ENCODE measurements at regions not wholly inside any gene's neighbourhood (a gene's known extent, or its start where the extent isn't known, plus 50 kb on each side); places are given as distances from the start of the nearest gene placed in this dataset.

DNA sequence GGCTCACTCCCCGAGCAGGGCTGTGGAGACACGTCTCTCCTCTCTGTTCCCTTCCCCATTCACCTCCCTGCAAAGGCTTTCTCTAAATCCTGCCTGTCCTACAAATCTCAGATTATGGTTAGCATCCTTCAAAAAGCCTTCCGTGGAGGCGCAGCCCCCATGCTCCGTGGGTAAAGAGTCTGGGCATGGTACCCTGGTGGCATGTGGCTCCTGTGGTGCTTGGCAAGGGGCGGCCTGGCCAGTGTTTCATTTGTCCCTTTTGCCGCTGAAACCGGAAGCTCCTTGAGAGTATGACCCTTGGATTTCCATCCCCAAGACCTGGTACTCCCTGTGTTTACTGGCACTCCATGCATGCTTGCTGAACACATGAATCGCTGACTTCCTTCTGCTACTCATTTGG is 839.3 kb upstream of the SALL3 start:
- TF ChIP-seq, protein P1, sequence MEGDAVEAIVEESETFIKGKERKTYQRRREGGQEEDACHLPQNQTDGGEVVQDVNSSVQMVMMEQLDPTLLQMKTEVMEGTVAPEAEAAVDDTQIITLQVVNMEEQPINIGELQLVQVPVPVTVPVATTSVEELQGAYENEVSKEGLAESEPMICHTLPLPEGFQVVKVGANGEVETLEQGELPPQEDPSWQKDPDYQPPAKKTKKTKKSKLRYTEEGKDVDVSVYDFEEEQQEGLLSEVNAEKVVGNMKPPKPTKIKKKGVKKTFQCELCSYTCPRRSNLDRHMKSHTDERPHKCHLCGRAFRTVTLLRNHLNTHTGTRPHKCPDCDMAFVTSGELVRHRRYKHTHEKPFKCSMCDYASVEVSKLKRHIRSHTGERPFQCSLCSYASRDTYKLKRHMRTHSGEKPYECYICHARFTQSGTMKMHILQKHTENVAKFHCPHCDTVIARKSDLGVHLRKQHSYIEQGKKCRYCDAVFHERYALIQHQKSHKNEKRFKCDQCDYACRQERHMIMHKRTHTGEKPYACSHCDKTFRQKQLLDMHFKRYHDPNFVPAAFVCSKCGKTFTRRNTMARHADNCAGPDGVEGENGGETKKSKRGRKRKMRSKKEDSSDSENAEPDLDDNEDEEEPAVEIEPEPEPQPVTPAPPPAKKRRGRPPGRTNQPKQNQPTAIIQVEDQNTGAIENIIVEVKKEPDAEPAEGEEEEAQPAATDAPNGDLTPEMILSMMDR (IDR thresholded peaks at IDR 0.05): no peak
- no peak for TF ChIP-seq POLR2A (IDR thresholded peaks at IDR 0.05)
- H3K36me3 ChIP-seq (ENCODE audit: low read depth, missing control alignments): no peaks in the 10 kb centered on the region
- H3K4me1 ChIP-seq: no peaks in the 10 kb centered on the region
- H3K27me3 ChIP-seq: no peaks in the 10 kb centered on the region
- no peak overlapping the region for H3K27ac ChIP-seq
- DNase-seq: no peak
- 75 to 78% methylated on average over 9 of the region's 9 CpGs for WGBS, 2 donors
- H3K4me3 ChIP-seq: no peak overlapping the region
- intact Hi-C loops (cut with DNase I; ENCODE audit: low total_unique reads): no loop called here
- no peaks in the 10 kb centered on the region for H3K9me3 ChIP-seq

DNA sequence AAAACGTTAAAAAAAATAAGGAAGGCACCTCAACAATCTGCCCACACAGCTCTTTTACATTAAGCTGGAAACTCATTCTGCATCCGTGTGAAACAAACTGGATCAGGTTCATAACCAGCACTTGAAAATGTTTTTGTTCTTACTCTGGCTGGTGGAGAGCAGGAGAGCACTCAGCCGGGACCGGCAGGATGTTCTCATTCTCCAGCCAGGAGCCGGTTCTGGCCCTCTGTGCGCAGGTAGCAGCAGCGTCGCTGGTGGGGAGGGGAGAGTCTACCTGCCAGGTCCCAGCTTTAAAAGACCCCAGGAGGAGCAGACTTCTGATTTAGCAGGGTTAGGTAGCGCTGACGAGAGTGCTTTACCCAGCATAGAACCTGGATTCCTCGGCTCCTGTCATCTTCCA is 834.9 kb upstream of the SALL3 start:
- intact Hi-C loops (cut with DNase I; ENCODE audit: low total_unique reads): no loop called here
- H3K4me1 ChIP-seq: no peaks in the 10 kb centered on the region
- no peaks in the 10 kb centered on the region for H3K27me3 ChIP-seq
- no peaks in the 10 kb centered on the region for H3K9me3 ChIP-seq
- TF ChIP-seq POLR2A (IDR thresholded peaks at IDR 0.05): no peak
- TF ChIP-seq, protein P1 (IDR thresholded peaks at IDR 0.05): no peak
- H3K4me3 ChIP-seq: no peak overlapping the region
- WGBS, 2 donors: 76 to 83% methylated on average over 11 of the region's 11 CpGs
- no peaks in the 10 kb centered on the region for H3K36me3 ChIP-seq (ENCODE audit: low read depth, missing control alignments)
- no peak overlapping the region for H3K27ac ChIP-seq
- DNase-seq: no peak

DNA sequence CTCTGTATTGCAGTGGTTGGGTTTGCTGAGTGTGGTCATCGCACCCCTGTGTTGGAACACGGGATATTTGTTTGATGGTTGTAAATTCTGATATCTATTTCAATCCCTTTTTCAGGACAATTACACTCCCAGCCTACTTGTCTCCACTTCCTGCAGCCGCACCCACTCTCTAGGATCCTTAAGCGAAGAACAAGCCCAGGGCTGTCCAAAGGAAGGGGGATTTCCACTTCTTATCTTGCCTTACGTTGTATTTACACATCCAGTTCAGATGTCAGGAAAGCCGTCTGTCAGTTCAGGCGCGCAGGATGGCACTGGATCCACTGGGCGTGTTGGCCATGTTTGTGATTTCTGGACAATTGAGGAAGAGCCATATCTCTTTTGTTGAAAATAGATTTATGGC is 834.5 kb upstream of the SALL3 start:
- no peaks in the 10 kb centered on the region for H3K9me3 ChIP-seq
- TF ChIP-seq, protein P1 (IDR thresholded peaks at IDR 0.05): no peak
- no peak for TF ChIP-seq POLR2A (IDR thresholded peaks at IDR 0.05)
- DNase-seq: no peak
- H3K27me3 ChIP-seq: no peaks in the 10 kb centered on the region
- no peaks in the 10 kb centered on the region for H3K36me3 ChIP-seq (ENCODE audit: low read depth, missing control alignments)
- H3K4me3 ChIP-seq: no peak overlapping the region
- H3K4me1 ChIP-seq: no peaks in the 10 kb centered on the region
- intact Hi-C loops (cut with DNase I; ENCODE audit: low total_unique reads): no loop called here
- no peak overlapping the region for H3K27ac ChIP-seq
- 84 to 87% methylated on average over 9 of the region's 9 CpGs for WGBS, 2 donors

DNA sequence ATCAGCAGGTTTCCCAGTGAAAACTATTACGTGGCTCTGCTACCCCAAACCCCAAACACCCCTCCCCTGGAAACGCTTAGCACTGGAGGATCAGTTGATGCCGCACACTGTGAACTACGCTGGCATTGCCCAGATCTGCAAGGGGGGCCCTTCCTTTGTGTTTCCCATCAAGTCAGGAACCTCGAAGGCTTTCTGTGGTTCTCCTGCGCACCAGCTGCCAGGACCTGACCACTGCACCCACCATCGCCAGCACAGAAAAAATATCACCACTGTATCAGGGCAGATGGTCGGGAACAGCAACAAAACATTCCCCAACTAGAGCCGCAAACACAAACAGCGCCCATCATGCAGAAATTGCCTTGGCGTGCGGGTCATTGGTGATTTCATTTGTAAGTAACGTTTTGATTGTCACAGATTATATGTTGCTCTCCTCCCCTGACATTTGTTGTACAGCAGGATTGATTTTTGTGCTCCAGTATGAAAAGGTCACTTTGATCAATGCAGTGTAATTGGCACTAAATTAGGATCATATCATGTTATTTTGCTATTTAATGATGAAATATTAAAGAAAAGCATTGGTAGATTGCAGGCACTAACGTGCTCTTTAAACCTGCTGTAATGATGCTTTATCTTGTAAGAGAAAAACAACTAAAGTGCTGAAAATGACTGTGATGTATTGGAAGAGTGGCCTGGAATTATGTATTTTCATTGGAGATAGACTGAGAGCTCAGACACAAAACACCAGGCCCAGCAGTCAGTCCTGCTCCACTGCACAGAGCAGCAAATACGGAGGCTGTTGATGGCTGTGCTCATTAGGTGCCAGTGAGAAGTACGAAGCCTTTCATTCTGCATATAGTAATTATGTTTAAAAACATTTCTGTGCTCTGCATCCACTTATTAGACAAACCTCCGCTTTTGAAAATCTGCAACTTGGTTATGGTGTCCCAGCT is 833.2 kb upstream of the SALL3 start:
- Histone ChIP-seq H3K27me3 (no peaks in the 10 kb centered on the region), H3K27ac (no peak overlapping the region), H3K4me1 (no peaks in the 10 kb centered on the region), H3K4me3 (no peak overlapping the region), H3K36me3 (ENCODE audit: low read depth, missing control alignments) (no peaks in the 10 kb centered on the region), H3K9me3 (no peaks in the 10 kb centered on the region)
- DNase-seq: no peak
- WGBS, 2 donors: 87 to 94% methylated on average over 17 of the region's 17 CpGs
- intact Hi-C loops (cut with DNase I; ENCODE audit: low total_unique reads): no loop called here
- TF ChIP-seq, protein P1 (IDR thresholded peaks at IDR 0.05): no peak
- no peak for TF ChIP-seq POLR2A (IDR thresholded peaks at IDR 0.05)

DNA sequence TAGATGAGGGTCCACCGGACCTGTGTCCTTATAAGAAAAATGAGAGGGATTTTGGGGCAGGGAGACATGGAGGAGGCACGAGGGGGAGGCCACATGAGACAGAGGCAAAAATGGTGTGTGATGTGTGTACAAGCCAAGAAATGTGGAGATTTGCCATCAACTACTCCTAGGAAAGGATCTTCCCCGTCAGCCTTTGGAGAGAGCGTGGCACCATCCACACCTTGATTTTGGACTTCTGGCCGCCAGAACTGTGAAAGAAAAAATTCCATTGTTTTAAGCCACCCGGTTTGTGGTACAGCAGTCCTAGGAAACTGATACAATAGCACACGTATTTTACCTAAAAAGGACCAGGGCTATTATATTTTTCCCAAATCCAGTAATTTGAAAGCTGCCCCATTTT is 829.0 kb upstream of the SALL3 start:
- Histone ChIP-seq H3K27me3 (no peaks in the 10 kb centered on the region), H3K4me3 (no peak overlapping the region), H3K27ac (no peak overlapping the region), H3K9me3 (no peaks in the 10 kb centered on the region), H3K4me1 (no peaks in the 10 kb centered on the region), H3K36me3 (ENCODE audit: low read depth, missing control alignments) (no peaks in the 10 kb centered on the region)
- no peak for TF ChIP-seq POLR2A (IDR thresholded peaks at IDR 0.05)
- TF ChIP-seq, protein P1 (IDR thresholded peaks at IDR 0.05): no peak
- 88 to 89% methylated on average over 7 of the region's 7 CpGs for WGBS, 2 donors
- intact Hi-C loops (cut with DNase I; ENCODE audit: low total_unique reads): no loop called here
- no peak for DNase-seq
